PC-9 (cell line): ENCODE measurements at regions not wholly inside any gene's neighbourhood (a gene's known extent, or its start where the extent isn't known, plus 50 kb on each side); places are given as distances from the start of the nearest gene placed in this dataset.

ENCODE experiments used
- BruUV-seq: library from RNA; stranded (reverse); fragments of 400-500 nt; replicated peaks from 2 replicates; lab custom pipeline; 2021; lab: Mats Ljungman, UMichigan
- CTCF ChIA-PET: fragments of 300-600 bp; sonication (Branson Sonifier 250); formaldehyde crosslinking; loops from one replicate; lab custom pipeline; 2022; ENCODE audit warnings: antibody characterized with exemption; lab: Charles Lee
- POLR2A ChIA-PET: fragments of 300-600 bp; sonication (Branson Sonifier 250); formaldehyde crosslinking; loops from one replicate; lab custom pipeline; 2022; ENCODE audit warnings: antibody characterized with exemption; ENCODE audit not compliant: unreplicated experiment; lab: Charles Lee
- DNase-seq, 2 experiments: peaks; one replicate each; pipeline versions ENCODE4 v3.0.0 to v3.0.0-alpha.2; 2015 to 2022; ENCODE audit warnings: mixed read lengths in 1 of 2
- H2AFZ ChIP-seq: fragments of 200-600 bp; sonication (generic); 2 replicates; pipeline ENCODE4 v1.8.1; 2017; ENCODE audit warnings: antibody characterized with exemption
- H3F3A ChIP-seq: fragments of 200-600 bp; sonication (generic); 2 replicates; pipeline ENCODE4 v1.8.1; 2017; ENCODE audit warnings: antibody characterized with exemption, mild to moderate bottlenecking, low read depth; ENCODE audit not compliant: insufficient read depth
- H3K27ac ChIP-seq: fragments of 200-600 bp; sonication (generic); 2 replicates; pipeline ENCODE4 v1.6.1; 2016; ENCODE audit warnings: mixed run types
- H3K27me3 ChIP-seq: fragments of 200-600 bp; sonication (generic); 2 replicates; pipeline ENCODE4 v1.6.1; 2016; ENCODE audit warnings: low read depth, mixed run types; ENCODE audit not compliant: insufficient read depth
- H3K36me3 ChIP-seq: fragments of 200-600 bp; sonication (generic); 2 replicates; pipeline ENCODE4 v1.6.1; 2016; ENCODE audit warnings: low read depth, mixed run types
- H3K4me1 ChIP-seq: fragments of 200-600 bp; sonication (generic); replicated peaks from 2 replicates; pipeline ENCODE4 v1.6.1; 2016; ENCODE audit warnings: mixed run types; ENCODE audit not compliant: insufficient read depth
- H3K4me2 ChIP-seq: fragments of 200-600 bp; sonication (generic); 2 replicates; pipeline ENCODE4 v1.6.1; 2017; ENCODE audit warnings: mixed run types
- H3K4me3 ChIP-seq: fragments of 200-600 bp; sonication (generic); 2 replicates; pipeline ENCODE4 v1.6.1; 2016; ENCODE audit warnings: mixed run types
- H3K79me2 ChIP-seq: fragments of 200-600 bp; sonication (generic); 2 replicates; pipeline ENCODE4 v1.6.1; 2017; ENCODE audit warnings: low read depth, mixed run types
- H3K9me2 ChIP-seq: fragments of 200-600 bp; sonication (generic); 2 replicates; pipeline ENCODE4 v1.8.1; 2017; ENCODE audit warnings: mild to moderate bottlenecking; ENCODE audit not compliant: insufficient read depth
- H3K9me3 ChIP-seq: fragments of 200-600 bp; sonication (generic); 2 replicates; pipeline ENCODE4 v1.8.1; 2016; ENCODE audit warnings: low read depth; ENCODE audit not compliant: insufficient read depth
- H4K20me1 ChIP-seq: fragments of 200-600 bp; sonication (generic); 2 replicates; pipeline ENCODE4 v1.8.1; 2017; ENCODE audit not compliant: insufficient read depth
- CTCF ChIP-seq: fragments of 200-600 bp; sonication (generic); conservative IDR thresholded peaks from 2 replicates; pipeline ENCODE4 v1.6.1; 2017; ENCODE audit warnings: mixed run types, antibody characterized with exemption, mild to moderate bottlenecking, moderate library complexity
- EZH2 ChIP-seq: fragments of 200-600 bp; sonication (generic); IDR thresholded peaks from 2 replicates; pipeline ENCODE4 v1.8.0; 2017; ENCODE audit warnings: antibody characterized with exemption, low read depth
- intact Hi-C: fragments of 100-400 bp; cut with micrococcal nuclease; formaldehyde crosslinking; loops from one replicate; pipeline ENCODE4 v1.10.0; 2022; ENCODE audit not compliant: unreplicated experiment

- ChIA-PET CTCF (no interaction called here), POLR2A (no interaction called here)
- no peaks in the 10 kb centered on the region for H3K79me2 ChIP-seq
- TF ChIP-seq CTCF: no peak
- TF ChIP-seq EZH2: no peak
- no peak for DNase-seq
- no peaks in the 10 kb centered on the region for H3K36me3 ChIP-seq
- BruUV-seq: no TSS peak
- no peaks in the 10 kb centered on the region for H3K4me1 ChIP-seq
- H3K4me3 ChIP-seq: no peak overlapping the region
- intact Hi-C loops: no loop called here
- no peaks in the 10 kb centered on the region for H3F3A ChIP-seq
- H3K9me3 ChIP-seq: no peaks in the 10 kb centered on the region
- no peak overlapping the region for H3K4me2 ChIP-seq
- H2AFZ ChIP-seq: no peak overlapping the region
- H3K27ac ChIP-seq: no peak overlapping the region
- H3K9me2 ChIP-seq: no peaks in the 10 kb centered on the region
- H4K20me1 ChIP-seq: no peaks in the 10 kb centered on the region
- no peaks in the 10 kb centered on the region for H3K27me3 ChIP-seq
Observed at GRCh38 chr6:147861696-147862095, 353.2 kb downstream of the SAMD5 start.

GRCh38 chr6:147867433-147868226 is 359.1 kb downstream of the SAMD5 start:
- intact Hi-C loops: no loop called here
- Histone ChIP-seq H4K20me1 (no peaks in the 10 kb centered on the region), H3K4me3 (no peak overlapping the region), H3F3A (no peaks in the 10 kb centered on the region), H3K36me3 (no peaks in the 10 kb centered on the region), H3K9me2 (no peaks in the 10 kb centered on the region), H3K79me2 (no peaks in the 10 kb centered on the region), H3K4me2 (no peak overlapping the region), H3K4me1 (no peaks in the 10 kb centered on the region), H2AFZ (no peak overlapping the region), H3K27ac (no peak overlapping the region), H3K27me3 (no peaks in the 10 kb centered on the region), H3K9me3 (no peaks in the 10 kb centered on the region)
- ChIA-PET CTCF (no interaction called here), POLR2A (no interaction called here)
- DNase-seq: no peak
- TF ChIP-seq EZH2 (no peak), CTCF (no peak)
- no TSS peak for BruUV-seq

GRCh38 chr6:147868427-147869190 is 360.1 kb downstream of the SAMD5 start:
- Histone ChIP-seq H3K79me2 (no peaks in the 10 kb centered on the region), H3K36me3 (no peaks in the 10 kb centered on the region), H2AFZ (no peak overlapping the region), H3K27me3 (no peaks in the 10 kb centered on the region), H3K4me1 (no peaks in the 10 kb centered on the region), H3K27ac (no peak overlapping the region), H3K4me2 (no peak overlapping the region), H3K4me3 (no peak overlapping the region), H4K20me1 (no peaks in the 10 kb centered on the region), H3K9me3 (no peaks in the 10 kb centered on the region), H3K9me2 (no peaks in the 10 kb centered on the region), H3F3A (no peaks in the 10 kb centered on the region)
- intact Hi-C loops: no loop called here
- TF ChIP-seq CTCF (no peak), EZH2 (no peak)
- POLR2A ChIA-PET: no interaction called here
- DNase-seq: no peak
- no TSS peak for BruUV-seq
- CTCF ChIA-PET: no interaction called here
